Activated T-cell treated with anti-CD3 and anti-CD28 coated beads for 1 hour (primary cell): ENCODE measurements at regions not wholly inside any gene's neighbourhood (a gene's known extent, or its start where the extent isn't known, plus 50 kb on each side); places are given as distances from the start of the nearest gene placed in this dataset.
"Not testable (repeated sequence)": the region's sequence is repeated elsewhere in the genome, so short reads cannot be mapped to it uniquely, and the experiment has no call there.

Experiments
- DNase-seq: peaks from one replicate; pipeline ENCODE4 v3.0.0-alpha.2; 2020; ENCODE audit warnings: low read depth

DNA sequence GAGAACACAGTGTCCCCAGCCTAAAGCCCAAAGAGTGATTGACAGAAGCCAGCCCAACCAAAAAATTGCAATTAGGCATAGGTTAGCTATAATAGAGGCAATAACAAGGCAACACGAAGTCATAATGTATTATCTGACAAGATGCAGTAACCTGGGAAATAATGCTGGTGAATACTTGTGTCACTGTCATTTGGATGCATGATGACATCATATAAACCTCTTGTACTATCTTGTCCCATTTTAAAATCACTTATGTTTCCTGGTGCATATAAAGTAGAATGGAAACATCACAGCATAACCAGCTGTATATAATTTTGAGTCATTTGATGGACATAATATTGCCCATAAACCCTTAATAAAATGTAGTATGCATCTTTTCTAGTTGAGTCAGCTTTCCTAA, 1138.3 kb upstream of the LRRTM3 start:
- DNase-seq, result no peak

DNA sequence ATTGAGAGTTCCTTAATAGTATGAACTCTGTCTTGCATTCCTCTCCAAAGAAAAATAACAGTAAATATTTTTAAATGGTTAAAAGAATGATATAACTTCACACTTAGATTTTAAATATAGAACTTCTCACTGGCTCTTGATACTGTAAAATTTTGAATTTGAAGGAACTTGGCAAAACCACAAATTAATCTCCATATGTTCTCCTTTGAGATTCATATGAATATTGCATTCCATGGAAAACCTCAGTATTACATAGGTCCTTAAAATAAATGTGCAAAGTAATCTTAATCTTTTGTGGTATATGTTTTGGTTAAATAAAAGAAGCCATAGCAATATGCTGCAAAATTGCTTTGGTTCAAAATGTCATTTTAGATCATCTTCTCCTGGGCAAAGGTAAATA, 1137.6 kb upstream of the LRRTM3 start:
- no peak for DNase-seq

GRCh38 chr10:65791979-65792378, 1133.9 kb upstream of the LRRTM3 start:
- DNase-seq, result no peak

GRCh38 chr10:65793738-65794425, 1132.0 kb upstream of the LRRTM3 start:
- no peak for DNase-seq

DNA sequence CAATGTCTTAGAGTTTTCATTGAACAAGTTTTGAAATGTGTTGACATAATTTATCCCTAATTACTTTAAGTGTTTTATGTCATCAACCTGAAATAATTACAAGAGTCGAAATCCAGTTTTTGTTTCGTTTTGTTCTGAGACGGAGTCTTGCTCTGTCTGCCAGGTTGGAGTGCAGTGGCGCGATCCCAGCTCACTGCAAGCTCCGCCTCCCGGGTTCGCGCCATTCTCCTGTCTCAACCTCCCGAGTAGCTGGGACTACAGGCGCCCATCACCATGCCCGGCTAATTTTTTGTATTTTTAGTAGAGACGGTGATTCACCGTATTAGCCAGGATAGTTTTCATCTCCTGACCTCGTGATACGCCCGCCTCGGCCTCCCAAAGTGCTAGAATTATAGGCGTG, 1131.0 kb upstream of the LRRTM3 start:
- DNase-seq, result not testable (repeated sequence)

GRCh38 chr10:65796472-65796871, 1129.4 kb upstream of the LRRTM3 start:
- no peak for DNase-seq

- DNase-seq, result no peak
Observed at GRCh38 chr10:65798133-65798532, 1127.7 kb upstream of the LRRTM3 start.

DNA sequence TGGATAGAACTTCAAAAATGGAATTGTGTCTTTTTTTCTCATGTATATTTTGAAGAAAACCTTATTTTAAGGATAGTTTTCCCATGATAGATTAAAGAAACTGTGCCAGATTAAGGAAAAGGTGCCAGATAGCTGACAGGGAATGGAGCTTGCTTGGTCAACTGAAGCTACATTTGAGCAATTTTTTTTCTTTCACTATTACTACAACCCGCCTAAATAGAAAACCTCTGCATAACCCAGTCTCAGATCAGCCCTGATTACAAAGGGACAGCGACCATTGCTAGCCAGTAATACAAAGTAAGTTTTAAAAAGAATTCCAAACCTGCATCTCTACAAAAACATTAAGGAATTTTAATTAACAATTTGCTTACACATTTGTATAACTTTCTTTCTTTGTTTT, 1123.4 kb upstream of the LRRTM3 start:
- no peak for DNase-seq

DNA sequence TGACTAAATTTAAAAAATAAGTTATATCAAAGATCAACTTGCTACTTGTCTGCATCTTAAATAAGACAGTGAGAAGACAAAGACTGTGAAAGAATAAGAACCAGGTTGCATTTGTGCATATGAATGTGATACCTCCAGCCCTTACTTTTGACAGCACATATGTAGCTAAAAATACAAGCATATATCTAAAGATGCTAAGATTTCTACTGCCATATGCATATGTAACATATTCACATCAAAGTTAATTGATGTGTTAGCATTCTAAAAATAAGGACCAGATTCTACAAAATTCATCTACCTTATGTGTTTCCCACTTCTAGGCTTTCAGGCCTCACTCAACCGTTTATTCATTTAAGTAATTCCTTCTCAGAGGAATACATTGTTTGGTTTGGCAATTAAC, 1120.3 kb upstream of the LRRTM3 start:
- DNase-seq, result no peak

DNA sequence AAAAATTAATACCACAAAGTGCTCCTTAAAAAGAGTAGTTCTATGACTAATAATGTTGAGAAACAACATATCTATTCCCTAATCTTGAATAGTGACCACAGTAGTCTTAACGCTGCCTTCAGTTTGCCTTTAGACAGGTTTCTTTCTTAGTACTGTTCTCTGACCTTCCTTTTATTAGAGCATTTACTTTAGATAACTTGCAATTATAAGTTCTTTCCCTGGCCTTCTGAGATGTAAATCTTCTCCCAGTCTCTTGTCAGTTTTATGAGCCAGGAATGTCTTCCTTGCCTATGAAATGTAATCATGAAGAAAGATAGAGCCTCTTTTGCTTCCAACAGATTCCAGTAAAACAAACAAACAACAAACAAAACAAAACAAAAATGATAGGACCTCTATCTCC, 1119.8 kb upstream of the LRRTM3 start:
- DNase-seq, result no peak

GRCh38 chr10:65808687-65809333, 1117.0 kb upstream of the LRRTM3 start:
- no peak for DNase-seq

GRCh38 chr10:65811931-65812525, 1113.8 kb upstream of the LRRTM3 start:
- DNase-seq, result no peak

DNA sequence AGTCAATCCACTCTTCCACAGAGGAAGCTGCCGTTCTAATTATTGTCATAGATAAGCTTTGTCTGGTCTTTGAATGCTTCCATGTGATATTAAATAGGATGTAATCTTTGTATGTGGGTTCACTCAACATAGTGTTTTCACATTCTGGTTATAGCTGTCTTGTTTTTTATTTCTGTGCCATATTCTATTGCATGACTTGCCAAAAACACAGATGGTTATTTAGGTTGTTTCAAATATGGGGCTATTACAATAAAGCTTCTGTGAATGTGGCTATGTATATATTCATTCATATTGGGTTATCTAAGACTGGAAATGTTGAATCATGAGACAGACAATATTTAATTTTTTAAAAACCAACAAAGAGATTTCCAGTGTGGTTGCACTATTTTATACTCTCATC, 1109.3 kb upstream of the LRRTM3 start:
- no peak for DNase-seq

DNA sequence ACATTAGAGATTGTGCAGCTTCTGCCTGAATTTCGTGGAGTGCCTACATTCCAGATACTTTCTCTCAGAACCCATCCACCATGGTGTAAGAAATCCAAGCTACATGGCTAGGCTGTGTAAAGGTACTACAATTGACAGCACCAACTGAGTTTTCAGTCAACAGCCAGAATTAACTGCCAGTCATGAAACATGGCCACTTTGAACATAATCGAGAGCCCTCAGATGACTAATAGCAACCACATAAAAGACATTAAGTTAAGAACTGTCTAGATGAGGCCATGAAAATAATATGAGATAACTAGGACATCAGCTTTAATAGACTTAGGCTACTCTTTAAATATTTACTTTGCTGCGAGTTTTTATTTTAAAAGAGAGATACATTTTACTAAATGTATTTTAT, 1106.8 kb upstream of the LRRTM3 start:
- DNase-seq, result no peak

DNA sequence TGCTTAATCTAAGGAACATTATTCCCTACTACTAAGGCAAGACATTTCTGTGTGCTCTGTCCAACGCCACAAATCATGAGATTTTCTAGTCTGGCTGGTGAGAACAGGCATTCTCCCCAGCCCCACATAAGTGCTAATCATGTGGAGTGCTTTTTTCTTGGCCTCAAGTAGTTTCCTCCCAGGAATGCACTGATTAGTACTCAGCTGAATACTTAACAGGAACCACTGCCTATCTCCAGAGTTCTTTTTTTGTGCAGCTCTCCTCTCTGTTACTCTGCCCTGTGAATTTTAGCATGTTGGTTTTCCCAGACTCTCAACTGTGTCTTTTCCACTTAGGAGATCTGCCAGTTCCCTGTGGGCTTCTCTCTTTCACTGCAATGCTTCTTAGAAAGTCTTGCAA, 1098.5 kb upstream of the LRRTM3 start:
- no peak for DNase-seq

- no peak for DNase-seq
Observed at GRCh38 chr10:65838811-65839210, 1087.0 kb upstream of the LRRTM3 start.

DNA sequence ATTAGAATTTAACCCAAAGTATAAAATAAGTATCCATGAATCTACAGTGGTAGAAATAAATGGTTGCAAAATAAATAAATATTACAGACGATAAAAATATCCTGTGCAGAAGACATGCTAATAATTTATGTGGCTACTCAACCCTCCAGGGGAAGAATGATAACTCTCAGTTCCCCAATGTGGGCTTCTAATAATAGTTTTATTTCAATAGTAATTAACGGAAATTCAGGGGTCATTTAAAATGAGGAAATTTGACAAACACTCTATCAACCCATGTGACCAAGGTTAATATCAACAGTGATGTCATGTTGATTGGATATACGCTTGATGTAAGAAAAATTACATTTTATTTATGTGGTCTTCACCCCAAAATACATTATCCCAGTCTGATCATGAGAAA, 1082.6 kb upstream of the LRRTM3 start:
- no peak for DNase-seq

GRCh38 chr10:65845916-65846315, 1079.9 kb upstream of the LRRTM3 start:
- no peak for DNase-seq

- DNase-seq, result no peak
Observed at GRCh38 chr10:65846541-65846940, 1079.3 kb upstream of the LRRTM3 start.

DNA sequence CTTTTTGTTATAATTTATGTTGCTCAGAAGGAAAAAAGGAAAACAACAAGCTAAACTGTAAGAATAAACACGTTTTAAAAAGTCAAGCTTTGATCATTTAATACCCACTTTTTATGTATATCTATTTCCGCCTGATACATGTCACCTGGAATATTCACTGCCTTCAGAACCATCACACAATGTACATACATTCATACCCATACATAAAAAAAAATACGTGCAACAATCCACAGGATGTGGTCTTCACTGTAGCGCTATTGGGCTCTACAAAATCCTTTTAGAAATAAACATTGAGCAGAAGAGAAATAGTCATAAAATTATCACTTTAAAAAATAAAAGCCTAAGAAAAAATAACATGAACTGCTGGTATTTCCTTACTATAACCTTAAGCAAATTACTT, 1078.9 kb upstream of the LRRTM3 start:
- no peak for DNase-seq

GRCh38 chr10:65847436-65848230, 1078.2 kb upstream of the LRRTM3 start:
- no peak for DNase-seq

DNA sequence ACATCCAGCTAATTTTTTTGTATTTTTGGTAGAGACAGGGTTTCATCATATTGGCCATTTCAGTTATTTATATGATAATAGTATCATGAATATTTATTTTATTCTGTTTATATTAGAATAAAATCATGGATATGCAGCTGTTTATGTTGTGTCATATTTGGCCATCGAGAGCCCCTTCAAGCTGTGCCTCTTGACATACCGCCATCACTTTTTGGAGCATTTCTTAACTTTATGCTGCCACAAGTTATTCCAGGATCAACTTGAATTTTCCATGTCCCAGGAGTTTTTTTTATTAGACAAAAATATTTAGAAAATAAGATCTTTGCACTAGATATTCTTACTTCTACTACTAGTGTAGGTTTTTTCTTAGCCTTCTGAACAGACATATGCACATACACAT, 1067.0 kb upstream of the LRRTM3 start:
- no peak for DNase-seq

- DNase-seq, result no peak
Observed at GRCh38 chr10:65861249-65861648, 1064.6 kb upstream of the LRRTM3 start.
